ENCODE measurements at regions not wholly inside any gene's neighbourhood (a gene's known extent, or its start where the extent isn't known, plus 50 kb on each side); places are given as distances from the start of the nearest gene placed in this dataset.

GRCh38 chr6:158255275-158255988 is 56.8 kb upstream of the TULP4 start:
- TF ChIP-seq CTCF (IDR thresholded peaks at IDR 0.05; ENCODE audit: insufficient read depth, low read depth, low read length) (no peak), EZH2 (IDR thresholded peaks at IDR 0.05; ENCODE audit: insufficient read depth, low read length) (no peak)
